Fibroblast of lung (primary cell): ENCODE measurements at regions not wholly inside any gene's neighbourhood (a gene's known extent, or its start where the extent isn't known, plus 50 kb on each side); places are given as distances from the start of the nearest gene placed in this dataset.

Experiments used
- CTCF ChIP-seq, 2 donors: IDR thresholded peaks in 1 of 2; conservative IDR thresholded peaks in 1 of 2; 1 replicate in 1 of 2; 2 replicates in 1 of 2; pipeline ENCODE4 v1.5.1; 2011 to 2012; ENCODE audit warnings: low read length in 2 of 2, control low read depth in 1 of 2, inconsistent platforms in 1 of 2, low read depth in 1 of 2, mild to moderate bottlenecking in 1 of 2
- EZH2 ChIP-seq: IDR thresholded peaks from 2 replicates; pipeline ENCODE4 v1.5.1; 2012; ENCODE audit warnings: low read length, control low read depth, mild to moderate bottlenecking; ENCODE audit errors: missing control alignments

GRCh38 chr4:137819964-137820383, 287.7 kb upstream of the PCDH18 start:
- TF ChIP-seq CTCF (conservative IDR thresholded peaks at IDR 0.05 in 1 of 2, IDR thresholded peaks at IDR 0.05 in 1 of 2; ENCODE audit: low read depth in 1 of 2, low read length in 2 of 2) (peak; percentile 65 to 66), EZH2 (no peak)
